GM12878 (cell line): ENCODE measurements at regions not wholly inside any gene's neighbourhood (a gene's known extent, or its start where the extent isn't known, plus 50 kb on each side); places are given as distances from the start of the nearest gene placed in this dataset.

ENCODE experiments used
- ATAC-seq: fragments of 200-7000 bp; cut with Tn5 transposase; 3 replicates; pipeline ENCODE4 v1.9.1; 2020; ENCODE audit warnings: mild to moderate bottlenecking, moderate library complexity
- BruUV-seq: library from RNA; stranded (reverse); fragments of 400-500 nt; replicated peaks from 2 replicates; lab custom pipeline; 2021; lab: Mats Ljungman, UMichigan
- CTCF ChIA-PET: fragments of 300-600 bp; sonication (Branson Sonifier 250); formaldehyde crosslinking; extraction: SDS; loops from one replicate; lab custom pipeline; 2021; ENCODE audit warnings: inconsistent platforms; lab: Yijun Ruan, JAX
- POLR2A ChIA-PET: fragments of 350-600 bp; formaldehyde crosslinking; extraction: SDS; loops from one replicate; lab custom pipeline; 2021; ENCODE audit warnings: inconsistent platforms; lab: Charles Lee
- RAD21 ChIA-PET: fragments of 300-600 bp; sonication (Branson Sonifier 250); formaldehyde crosslinking; loops from one replicate; lab custom pipeline; 2023; ENCODE audit warnings: antibody characterized with exemption; ENCODE audit not compliant: unreplicated experiment; lab: Charles Lee
- SMC1A ChIA-PET: fragments of 300-600 bp; sonication (Branson Sonifier 250); formaldehyde crosslinking; loops from one replicate; lab custom pipeline; 2023; ENCODE audit not compliant: unreplicated experiment, uncharacterized antibody; lab: Charles Lee
- DNase-seq: peaks from one replicate; pipeline ENCODE4 v3.0.0-alpha.2; 2011; ENCODE audit warnings: low read depth, low spot score
- FAIRE-seq: peaks from 3 replicates; lab custom pipeline; 2011; peaks lifted over from hg19 to GRCh38; lab: Jason Lieb, UNC
- H2AFZ ChIP-seq: 2 replicates; pipeline ENCODE4 v1.6.0; 2011; ENCODE audit warnings: low read depth, low read length, control low read depth; ENCODE audit not compliant: control insufficient read depth
- H3K27ac ChIP-seq: 2 replicates; pipeline ENCODE4 v1.5.1; 2011; ENCODE audit warnings: control low read depth; ENCODE audit not compliant: control insufficient read depth, insufficient read depth
- H3K27me3 ChIP-seq, 2 experiments: replicated peaks in 1 of 2; 2 replicates each; pipeline versions ENCODE4 v1.6.0 to v1.6.1; 2011; ENCODE audit warnings: low read length in 1 of 2; ENCODE audit not compliant: control insufficient read depth in 2 of 2, insufficient read depth in 2 of 2
- H3K36me3 ChIP-seq, 2 experiments: 2 replicates each; pipeline ENCODE4 v1.5.1; 2011; ENCODE audit warnings: low read length in 1 of 2; ENCODE audit not compliant: control insufficient read depth in 2 of 2, insufficient read depth in 2 of 2
- H3K4me1 ChIP-seq: 2 replicates; pipeline ENCODE4 v1.6.1; 2011; ENCODE audit warnings: mild to moderate bottlenecking, low read length, moderate library complexity, mixed read lengths; ENCODE audit not compliant: control insufficient read depth, insufficient read depth
- H3K4me2 ChIP-seq: 2 replicates; pipeline ENCODE4 v1.6.0; 2011; ENCODE audit warnings: control low read depth; ENCODE audit not compliant: control insufficient read depth, insufficient read depth
- H3K4me3 ChIP-seq: fragments of 200-600 bp; sonication (generic); 2 replicates; pipeline ENCODE4 v1.5.1; 2016
- H3K79me2 ChIP-seq: 2 replicates; pipeline ENCODE4 v1.6.0; 2011; ENCODE audit warnings: low read length; ENCODE audit not compliant: control insufficient read depth, insufficient read depth
- H3K9ac ChIP-seq: 2 replicates; pipeline ENCODE4 v1.8.0; 2011; ENCODE audit warnings: low read length, control low read depth, mixed read lengths; ENCODE audit not compliant: control insufficient read depth, insufficient read depth
- H3K9me3 ChIP-seq: replicated peaks from 3 replicates; pipeline ENCODE4 v1.5.1; 2011; ENCODE audit warnings: mild to moderate bottlenecking, low read length; ENCODE audit not compliant: control insufficient read depth, insufficient read depth
- H4K20me1 ChIP-seq: 2 replicates; pipeline ENCODE4 v1.6.0; 2011; ENCODE audit not compliant: control insufficient read depth, insufficient read depth
- BACH1 ChIP-seq: fragments of 450-650 bp; IDR thresholded peaks from 2 replicates; pipeline ENCODE4 v1.6.1; 2017; ENCODE audit warnings: mild to moderate bottlenecking, borderline replicate concordance
- CREM ChIP-seq: IDR thresholded peaks from 2 replicates; pipeline ENCODE4 v1.6.1; 2014; ENCODE audit warnings: antibody characterized with exemption, low read depth
- EGR1 ChIP-seq, 2 experiments: IDR thresholded peaks; 1 replicate in 1 of 2; 2 replicates in 1 of 2; pipeline ENCODE4 v1.6.1; 2011 to 2012; ENCODE audit warnings: low read depth in 2 of 2, low read length in 2 of 2, borderline replicate concordance in 1 of 2, mild to moderate bottlenecking in 1 of 2, moderate library complexity in 1 of 2
- ETV6 ChIP-seq, 2 experiments: fragments of 450-650 bp in 1 of 2; IDR thresholded peaks in 1 of 2; conservative IDR thresholded peaks in 1 of 2; 2 replicates each; pipeline ENCODE4 v1.6.1; 2014; ENCODE audit warnings: antibody characterized with exemption in 1 of 2, borderline replicate concordance in 1 of 2, low read depth in 1 of 2, mild to moderate bottlenecking in 1 of 2, moderate library complexity in 1 of 2
- IKZF1 ChIP-seq: fragments of 450-650 bp; conservative IDR thresholded peaks from 2 replicates; pipeline ENCODE4 v1.6.1; 2017; ENCODE audit warnings: antibody characterized with exemption, mild to moderate bottlenecking
- NFIC ChIP-seq: IDR thresholded peaks from 2 replicates; pipeline ENCODE4 v1.6.1; 2012; ENCODE audit warnings: low read depth, mild to moderate bottlenecking, inconsistent platforms, low read length, moderate library complexity
- NFYA ChIP-seq: IDR thresholded peaks from 2 replicates; pipeline ENCODE4 v1.6.1; 2011; ENCODE audit warnings: low read depth, mild to moderate bottlenecking, low read length, improper control_type of control experiment, borderline replicate concordance
- NR2F1 ChIP-seq: fragments of 450-650 bp; conservative IDR thresholded peaks from 2 replicates; pipeline ENCODE4 v1.6.1; 2017; ENCODE audit warnings: mild to moderate bottlenecking
- POLR2A ChIP-seq: IDR thresholded peaks from 2 replicates; pipeline ENCODE4 v1.6.1; 2011; ENCODE audit warnings: low read depth, mild to moderate bottlenecking, low read length
- SIX5 ChIP-seq: IDR thresholded peaks from 2 replicates; pipeline ENCODE4 v1.6.1; 2011; ENCODE audit warnings: mild to moderate bottlenecking, low read depth, low read length, moderate library complexity; ENCODE audit not compliant: severe bottlenecking
- SKIL ChIP-seq: fragments of 450-650 bp; IDR thresholded peaks from 2 replicates; pipeline ENCODE4 v1.6.1; 2017; ENCODE audit warnings: mild to moderate bottlenecking, low read depth, inconsistent platforms; ENCODE audit not compliant: poor library complexity, severe bottlenecking
- WGBS: methylation state at CpG from one replicate; pipeline ENCODE4 v1.1.6; 2016; ENCODE audit warnings: low lambda C conversion rate; ENCODE audit not compliant: insufficient replicate concordance, insufficient coverage; ENCODE audit errors: missing lambda C conversion rate; 5-methylcytosine and 5-hydroxymethylcytosine counted together
- in situ Hi-C: fragments of 300-500 bp; cut with MboI; formaldehyde crosslinking; loops from 9 replicates; pipeline ENCODE4 v1.14.3; 2018; ENCODE audit warnings: mixed read lengths
- intact Hi-C: fragments of 100-400 bp; cut with micrococcal nuclease; formaldehyde crosslinking; loops from one replicate; pipeline ENCODE4 v1.14.2; 2022; ENCODE audit not compliant: unreplicated experiment

- TF ChIP-seq CREM (no peak), POLR2A (no peak), NFYA (no peak), SIX5 (no peak), NFIC (no peak), ETV6 (conservative IDR thresholded peaks at IDR 0.05 in 1 of 2, IDR thresholded peaks at IDR 0.05 in 1 of 2; ENCODE audit: borderline replicate concordance in 1 of 2, low read depth in 1 of 2) (no peak), EGR1 (IDR thresholded peaks at IDR 0.05; ENCODE audit: borderline replicate concordance in 1 of 2, low read depth in 2 of 2, low read length in 2 of 2) (no peak), NR2F1 (no peak), SKIL (no peak), BACH1 (no peak), IKZF1 (no peak)
- no TSS peak for BruUV-seq
- RAD21 ChIA-PET, result no interaction called here
- SMC1A ChIA-PET, result no interaction called here
- no peak for ATAC-seq
- Histone ChIP-seq H3K27me3 (no peaks in the 10 kb centered on the region), H2AFZ (no peak overlapping the region), H3K4me2 (no peak overlapping the region), H3K9ac (no peak overlapping the region), H3K79me2 (no peaks in the 10 kb centered on the region), H3K9me3 (no peaks in the 10 kb centered on the region; the same call in 2 of the 3 replicates), H3K4me3 (no peak overlapping the region), H3K27ac (no peak overlapping the region), H4K20me1 (no peaks in the 10 kb centered on the region), H3K36me3 (no peaks in the 10 kb centered on the region), H3K4me1 (no peaks in the 10 kb centered on the region)
- POLR2A ChIA-PET, result no interaction called here
- no peak for FAIRE-seq
- no peak for DNase-seq
- in situ Hi-C loops (no loop called here), intact Hi-C loops (no loop called here)
- CTCF ChIA-PET, result no interaction called here
- WGBS, result 47% methylated on average over 22 of the region's 22 CpGs
These were observed 84.2 kb upstream of the SALL3 start for GRCh38 chr18:78895207-78896001.
